Cardiac muscle cell (in vitro differentiated cells and primary cell): ENCODE measurements at regions not wholly inside any gene's neighbourhood (a gene's known extent, or its start where the extent isn't known, plus 50 kb on each side); places are given as distances from the start of the nearest gene placed in this dataset.

Source experiments
- DNase-seq, 2 donors: peaks; one replicate each; pipeline versions ENCODE4 v3.0.0 to v3.0.0-alpha.2; 2010 to 2017; ENCODE audit warnings: low read depth in 1 of 2, low spot score in 1 of 2
- H3K27ac ChIP-seq: fragments of 200-600 bp; sonication (generic); 2 replicates; pipeline ENCODE4 v1.5.1; 2016
- H3K27me3 ChIP-seq: fragments of 200-600 bp; sonication (generic); 2 replicates; pipeline ENCODE4 v1.6.0; 2016; ENCODE audit warnings: control low read depth
- H3K36me3 ChIP-seq: fragments of 200-600 bp; sonication (generic); 2 replicates; pipeline ENCODE4 v1.5.1; 2016; ENCODE audit warnings: control low read depth
- H3K4me1 ChIP-seq: fragments of 200-600 bp; sonication (generic); 2 replicates; pipeline ENCODE4 v1.8.1; 2017; ENCODE audit warnings: low read depth, mild to moderate bottlenecking, mixed run types
- H3K4me3 ChIP-seq: fragments of 200-600 bp; sonication (generic); 2 replicates; pipeline ENCODE4 v1.5.1; 2016; ENCODE audit warnings: mild to moderate bottlenecking
- H3K9me3 ChIP-seq: fragments of 200-600 bp; sonication (generic); 2 replicates; pipeline ENCODE4 v1.5.1; 2017; ENCODE audit warnings: low read depth, mild to moderate bottlenecking, control low read depth
- TF ChIP-seq, protein P1 (sequence below): IDR thresholded peaks from 2 replicates; pipeline ENCODE4 v1.5.1; 2012; ENCODE audit warnings: low read depth, mild to moderate bottlenecking, low read length

DNA sequence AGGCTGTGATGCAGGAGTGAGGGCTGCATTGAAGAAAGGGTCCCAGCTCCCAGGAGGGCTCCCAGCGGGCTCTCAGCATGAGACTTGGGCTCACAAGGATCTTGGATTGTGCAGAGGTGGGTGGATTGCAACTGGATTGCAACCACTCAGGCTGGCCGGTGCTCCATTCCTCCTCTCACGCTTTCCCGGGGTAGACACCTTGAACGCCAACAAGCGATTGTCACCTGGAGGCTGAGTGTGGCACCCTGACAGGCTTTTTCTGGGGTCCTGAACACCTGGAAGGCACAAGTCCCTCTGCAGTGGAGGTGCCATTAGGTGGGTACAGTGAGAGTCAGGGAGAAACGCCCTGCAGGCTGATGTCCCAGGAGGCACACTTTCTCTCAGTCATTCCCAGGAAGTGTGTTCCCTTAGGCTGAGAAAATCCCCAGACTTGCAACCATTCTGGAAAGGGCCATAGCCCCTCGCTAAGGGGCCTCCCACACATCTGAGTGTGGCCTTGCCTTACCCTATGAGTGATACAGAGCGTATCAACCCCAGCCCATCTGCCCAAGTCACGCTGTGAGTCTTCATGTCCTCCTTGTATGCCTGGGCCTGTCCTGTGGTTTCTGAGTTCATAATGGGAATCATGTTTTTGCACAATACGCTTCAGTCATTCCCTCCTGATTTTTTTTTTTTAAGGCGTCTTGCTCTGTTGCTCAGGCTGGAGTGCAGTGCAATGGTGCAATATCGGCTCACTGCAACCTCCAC lies 488.1 kb downstream of the IRX1 start:
- Histone ChIP-seq H3K36me3 (no peaks in the 10 kb centered on the region), H3K4me1 (peaks cover 24% of the 10 kb centered on the region), H3K27ac (no peak overlapping the region), H3K9me3 (no peaks in the 10 kb centered on the region), H3K4me3 (no peak overlapping the region), H3K27me3 (no peaks in the 10 kb centered on the region)
- TF ChIP-seq, protein P1, sequence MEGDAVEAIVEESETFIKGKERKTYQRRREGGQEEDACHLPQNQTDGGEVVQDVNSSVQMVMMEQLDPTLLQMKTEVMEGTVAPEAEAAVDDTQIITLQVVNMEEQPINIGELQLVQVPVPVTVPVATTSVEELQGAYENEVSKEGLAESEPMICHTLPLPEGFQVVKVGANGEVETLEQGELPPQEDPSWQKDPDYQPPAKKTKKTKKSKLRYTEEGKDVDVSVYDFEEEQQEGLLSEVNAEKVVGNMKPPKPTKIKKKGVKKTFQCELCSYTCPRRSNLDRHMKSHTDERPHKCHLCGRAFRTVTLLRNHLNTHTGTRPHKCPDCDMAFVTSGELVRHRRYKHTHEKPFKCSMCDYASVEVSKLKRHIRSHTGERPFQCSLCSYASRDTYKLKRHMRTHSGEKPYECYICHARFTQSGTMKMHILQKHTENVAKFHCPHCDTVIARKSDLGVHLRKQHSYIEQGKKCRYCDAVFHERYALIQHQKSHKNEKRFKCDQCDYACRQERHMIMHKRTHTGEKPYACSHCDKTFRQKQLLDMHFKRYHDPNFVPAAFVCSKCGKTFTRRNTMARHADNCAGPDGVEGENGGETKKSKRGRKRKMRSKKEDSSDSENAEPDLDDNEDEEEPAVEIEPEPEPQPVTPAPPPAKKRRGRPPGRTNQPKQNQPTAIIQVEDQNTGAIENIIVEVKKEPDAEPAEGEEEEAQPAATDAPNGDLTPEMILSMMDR = no peak
- DNase-seq = no peak

- no peaks in the 10 kb centered on the region for H3K36me3 ChIP-seq
- TF ChIP-seq, protein P1 = no peak
- DNase-seq = no peak
- H3K27me3 ChIP-seq = no peaks in the 10 kb centered on the region
- no peak overlapping the region for H3K27ac ChIP-seq
- H3K4me3 ChIP-seq = no peak overlapping the region
- H3K4me1 ChIP-seq = peaks cover 10% of the 10 kb centered on the region
- H3K9me3 ChIP-seq = no peaks in the 10 kb centered on the region
Observed at GRCh38 chr5:4086081-4086480, 490.4 kb downstream of the IRX1 start.

GRCh38 chr5:4087110-4087509 lies 491.5 kb downstream of the IRX1 start:
- TF ChIP-seq, protein P1 = no peak
- H3K4me3 ChIP-seq = no peak overlapping the region

GRCh38 chr5:4089087-4089486 lies 493.5 kb downstream of the IRX1 start:
- Histone ChIP-seq H3K27ac (no peak overlapping the region), H3K27me3 (no peaks in the 10 kb centered on the region), H3K4me1 (no peaks in the 10 kb centered on the region), H3K4me3 (no peak overlapping the region), H3K9me3 (no peaks in the 10 kb centered on the region), H3K36me3 (no peaks in the 10 kb centered on the region)
- DNase-seq = no peak
- TF ChIP-seq, protein P1 = no peak

More at GRCh38 chr5:4087110-4087509, 491.5 kb downstream of the IRX1 start:
- DNase-seq = no peak
- Histone ChIP-seq H3K4me1 (peaks cover 5% of the 10 kb centered on the region), H3K27ac (no peak overlapping the region), H3K27me3 (no peaks in the 10 kb centered on the region), H3K36me3 (no peaks in the 10 kb centered on the region), H3K9me3 (no peaks in the 10 kb centered on the region)

- H3K27ac ChIP-seq = no peak overlapping the region
- no peaks in the 10 kb centered on the region for H3K27me3 ChIP-seq
- DNase-seq = no peak
- H3K36me3 ChIP-seq = no peaks in the 10 kb centered on the region
- H3K4me3 ChIP-seq = no peak overlapping the region
- peaks cover 10% of the 10 kb centered on the region for H3K4me1 ChIP-seq
- H3K9me3 ChIP-seq = no peaks in the 10 kb centered on the region
- TF ChIP-seq, protein P1 = no peak
Observed at GRCh38 chr5:4093236-4093635, 497.6 kb downstream of the IRX1 start.
